GM12875 (cell line): ENCODE measurements at regions not wholly inside any gene's neighbourhood (a gene's known extent, or its start where the extent isn't known, plus 50 kb on each side); places are given as distances from the start of the nearest gene placed in this dataset.

ENCODE experiments used
- H3K4me3 ChIP-seq: one replicate; pipeline ENCODE4 v1.5.1; 2011; ENCODE audit warnings: low read depth, low read length, control low read depth
- CTCF ChIP-seq: IDR thresholded peaks from 2 replicates; pipeline ENCODE4 v1.5.1; 2011; ENCODE audit warnings: low read depth, mild to moderate bottlenecking, control low read depth, inconsistent platforms, low read length, moderate library complexity, borderline replicate concordance; ENCODE audit not compliant: insufficient read depth

GRCh38 chr3:55322638-55323037, 164.5 kb downstream of the WNT5A start:
- TF ChIP-seq CTCF: no peak
- H3K4me3 ChIP-seq: no peak overlapping the region

- TF ChIP-seq CTCF: no peak
- H3K4me3 ChIP-seq: no peak overlapping the region
These were observed 166.2 kb downstream of the WNT5A start for GRCh38 chr3:55320928-55321327.

- no peak overlapping the region for H3K4me3 ChIP-seq
- TF ChIP-seq CTCF: no peak
These were observed 171.7 kb downstream of the WNT5A start for GRCh38 chr3:55315396-55315795.

GRCh38 chr3:55313666-55314065, 173.4 kb downstream of the WNT5A start:
- TF ChIP-seq CTCF: no peak
- H3K4me3 ChIP-seq: no peak overlapping the region

GRCh38 chr3:55309336-55309735, 177.8 kb downstream of the WNT5A start:
- TF ChIP-seq CTCF: no peak
- no peak overlapping the region for H3K4me3 ChIP-seq

GRCh38 chr3:55307622-55308021, 179.5 kb downstream of the WNT5A start:
- no peak for TF ChIP-seq CTCF
- H3K4me3 ChIP-seq: no peak overlapping the region

GRCh38 chr3:55305696-55306485, 181.2 kb downstream of the WNT5A start:
- no peak overlapping the region for H3K4me3 ChIP-seq
- TF ChIP-seq CTCF: no peak
